IgD-negative memory B cell (primary cell): ENCODE measurements at regions not wholly inside any gene's neighbourhood (a gene's known extent, or its start where the extent isn't known, plus 50 kb on each side); places are given as distances from the start of the nearest gene placed in this dataset.
A peak's percentile ranks its signal among the peaks of the same experiment; 100 is the strongest.

Source experiments
- H3K27ac Mint-ChIP-seq, 3 donors: one replicate each; pipeline ENCODE4 v1.8.0; 2020 to 2022; ENCODE audit warnings: mild to moderate bottlenecking in 3 of 3, mixed read lengths in 3 of 3, moderate library complexity in 1 of 3
- H3K27me3 Mint-ChIP-seq: one replicate; pipeline ENCODE4 v1.8.0; 2021; ENCODE audit warnings: mixed read lengths
- H3K36me3 Mint-ChIP-seq: one replicate; pipeline ENCODE4 v1.8.0; 2020; ENCODE audit warnings: mild to moderate bottlenecking, mixed read lengths
- H3K4me1 Mint-ChIP-seq, 3 donors: one replicate each; pipeline ENCODE4 v1.8.0; 2020 to 2022; ENCODE audit warnings: mixed read lengths in 3 of 3, mild to moderate bottlenecking in 1 of 3
- H3K4me3 Mint-ChIP-seq, 4 donors: one replicate each; pipeline ENCODE4 v1.8.0; 2020 to 2022; ENCODE audit warnings: mild to moderate bottlenecking in 4 of 4, mixed read lengths in 4 of 4, moderate library complexity in 3 of 4
- H3K9me3 Mint-ChIP-seq, 3 donors: one replicate each; pipeline ENCODE4 v1.8.0; 2020 to 2021; ENCODE audit warnings: mixed read lengths in 3 of 3, mild to moderate bottlenecking in 1 of 3

DNA sequence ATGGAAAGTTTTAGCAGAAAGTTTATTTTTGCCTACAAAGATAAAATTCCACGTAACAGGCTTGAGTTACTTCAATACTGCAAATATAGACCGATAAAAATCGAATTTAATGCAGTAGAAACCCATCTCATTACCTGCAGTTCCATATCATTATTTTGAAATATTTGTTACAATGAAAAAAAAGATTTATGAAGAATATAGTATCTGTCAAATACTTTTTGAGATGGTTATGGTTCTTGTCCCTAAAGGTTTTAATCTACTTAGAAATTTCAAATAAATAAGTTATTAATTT lies 273.5 kb downstream of the ADAMTS20 start:
- no peaks in the 10 kb centered on the region for H3K27me3 Mint-ChIP-seq
- peaks cover 0 to 4% (median 0%) of the 10 kb centered on the region in 3 donors for H3K9me3 Mint-ChIP-seq
- H3K36me3 Mint-ChIP-seq, result no peaks in the 10 kb centered on the region
- H3K4me3 Mint-ChIP-seq, result peak overlapping the region in 1 of 4 donors; percentile 53
- H3K27ac Mint-ChIP-seq, result peak overlapping the region in 2 of 3 donors; percentile 8 to 71
- H3K4me1 Mint-ChIP-seq, result peaks cover 22 to 39% (median 36%) of the 10 kb centered on the region in 3 donors

GRCh38 chr12:43277651-43278540 lies 274.1 kb downstream of the ADAMTS20 start:
- H3K4me3 Mint-ChIP-seq, result peak overlapping the region in 1 of 4 donors; percentile 53
- no peaks in the 10 kb centered on the region for H3K27me3 Mint-ChIP-seq
- no peaks in the 10 kb centered on the region for H3K36me3 Mint-ChIP-seq
- peaks cover 22 to 41% (median 37%) of the 10 kb centered on the region in 3 donors for H3K4me1 Mint-ChIP-seq
- H3K27ac Mint-ChIP-seq, result peak overlapping the region; percentile 8 to 71 (median 35)
- peaks cover 0 to 4% (median 0%) of the 10 kb centered on the region in 3 donors for H3K9me3 Mint-ChIP-seq

DNA sequence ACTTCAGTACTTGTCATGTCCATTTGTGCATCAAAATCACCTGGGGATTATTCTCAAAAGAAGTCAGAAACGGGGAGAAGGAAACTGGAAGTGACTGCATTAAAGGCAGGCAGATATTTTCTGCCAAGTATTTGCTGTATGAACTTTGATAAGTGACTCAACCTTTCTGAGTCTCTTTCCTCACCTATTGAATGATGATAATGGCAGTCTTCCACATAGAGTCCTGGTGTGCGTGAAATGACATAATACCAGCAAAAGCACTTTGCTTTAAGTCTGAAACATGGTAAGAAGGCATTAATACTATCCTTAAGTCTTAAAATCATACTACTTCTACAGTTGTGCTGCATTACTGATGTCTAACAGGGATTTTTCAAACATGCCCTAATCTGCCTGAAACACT lies 278.5 kb downstream of the ADAMTS20 start:
- Mint-ChIP-seq H3K9me3 (peaks cover 0 to 4% (median 0%) of the 10 kb centered on the region in 3 donors), H3K27ac (no peak overlapping the region), H3K4me1 (peaks cover 29 to 51% (median 46%) of the 10 kb centered on the region in 3 donors), H3K4me3 (no peak overlapping the region), H3K36me3 (no peaks in the 10 kb centered on the region), H3K27me3 (peaks cover 3% of the 10 kb centered on the region)

DNA sequence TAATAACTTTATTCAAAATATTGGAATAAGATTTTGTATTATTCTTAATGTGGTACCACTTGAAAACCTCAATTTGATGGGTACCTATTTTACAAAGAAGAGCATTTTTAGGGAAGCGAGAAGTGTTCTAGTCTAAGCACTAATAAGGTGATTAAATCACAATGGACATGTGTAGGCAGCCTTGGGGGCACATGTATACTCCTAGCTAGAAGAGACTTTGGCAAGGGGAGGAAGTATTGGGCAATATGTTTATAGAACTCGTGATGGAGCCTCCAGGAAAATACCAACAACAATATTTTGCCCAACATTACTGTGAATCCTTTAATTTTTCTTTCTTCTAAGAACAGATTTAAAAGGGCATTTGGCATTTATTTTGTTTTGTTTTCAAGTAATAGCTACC lies 280.3 kb downstream of the ADAMTS20 start:
- no peaks in the 10 kb centered on the region for H3K36me3 Mint-ChIP-seq
- H3K27me3 Mint-ChIP-seq, result peaks cover 3% of the 10 kb centered on the region
- H3K4me1 Mint-ChIP-seq, result peaks cover 19 to 38% (median 34%) of the 10 kb centered on the region in 3 donors
- peaks cover 0 to 4% (median 0%) of the 10 kb centered on the region in 3 donors for H3K9me3 Mint-ChIP-seq
- H3K27ac Mint-ChIP-seq, result peak overlapping the region; percentile 40 to 85 (median 42)
- H3K4me3 Mint-ChIP-seq, result peak overlapping the region in 2 of 4 donors; percentile 2 to 61

GRCh38 chr12:43267818-43268217 lies 284.2 kb downstream of the ADAMTS20 start:
- H3K27me3 Mint-ChIP-seq, result peaks cover 3% of the 10 kb centered on the region
- no peaks in the 10 kb centered on the region for H3K36me3 Mint-ChIP-seq
- no peak overlapping the region for H3K27ac Mint-ChIP-seq
- peaks cover 9 to 13% (median 11%) of the 10 kb centered on the region in 3 donors for H3K4me1 Mint-ChIP-seq
- no peak overlapping the region for H3K4me3 Mint-ChIP-seq
- peaks cover 0 to 4% (median 0%) of the 10 kb centered on the region in 3 donors for H3K9me3 Mint-ChIP-seq

GRCh38 chr12:43261701-43262100 lies 290.3 kb downstream of the ADAMTS20 start:
- Mint-ChIP-seq H3K9me3 (peaks cover 0 to 4% (median 2%) of the 10 kb centered on the region in 3 donors), H3K27ac (no peak overlapping the region), H3K4me3 (no peak overlapping the region), H3K36me3 (no peaks in the 10 kb centered on the region), H3K27me3 (peaks cover 2% of the 10 kb centered on the region), H3K4me1 (no peaks in the 10 kb centered on the region)

DNA sequence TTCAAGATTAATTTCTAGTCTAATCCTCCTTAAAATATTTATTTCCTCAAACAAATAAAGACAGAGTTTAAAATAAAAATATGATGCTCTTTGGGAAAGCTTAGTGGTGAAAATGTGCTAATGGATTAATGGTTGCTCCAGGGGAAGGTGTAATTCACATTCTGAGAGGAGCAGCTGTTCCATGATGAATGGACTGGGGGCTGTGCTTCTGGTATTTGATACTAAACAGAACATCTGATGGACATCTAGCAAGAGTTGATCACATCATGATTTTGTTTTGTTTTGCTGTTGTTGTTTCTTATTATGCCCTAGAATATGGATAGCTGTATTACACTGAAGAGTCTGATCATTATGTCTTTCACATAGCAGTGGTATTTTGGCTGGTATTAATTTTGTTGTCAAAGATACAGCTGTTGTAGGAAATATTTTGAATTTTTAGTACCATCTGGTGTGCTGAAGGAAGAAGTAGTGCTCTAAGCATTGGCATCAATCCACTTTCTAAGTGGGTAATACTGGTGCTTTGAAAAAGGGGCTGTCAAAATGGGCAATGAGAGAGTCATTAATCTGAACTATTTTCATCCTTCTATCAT lies 296.4 kb downstream of the ADAMTS20 start:
- Mint-ChIP-seq H3K9me3 (peaks cover 0 to 4% (median 0%) of the 10 kb centered on the region in 3 donors), H3K36me3 (no peaks in the 10 kb centered on the region), H3K27me3 (peaks cover 3% of the 10 kb centered on the region), H3K4me1 (no peaks in the 10 kb centered on the region), H3K27ac (no peak overlapping the region), H3K4me3 (no peak overlapping the region)

- H3K4me3 Mint-ChIP-seq, result no peak overlapping the region
- no peak overlapping the region for H3K27ac Mint-ChIP-seq
- H3K9me3 Mint-ChIP-seq, result peaks cover 0 to 2% (median 0%) of the 10 kb centered on the region in 3 donors
- H3K4me1 Mint-ChIP-seq, result no peaks in the 10 kb centered on the region
- peaks cover 1% of the 10 kb centered on the region for H3K27me3 Mint-ChIP-seq
- no peaks in the 10 kb centered on the region for H3K36me3 Mint-ChIP-seq
Measured at GRCh38 chr12:43252585-43252984, 299.4 kb downstream of the ADAMTS20 start.

- H3K4me3 Mint-ChIP-seq, result no peak overlapping the region
- H3K27me3 Mint-ChIP-seq, result no peaks in the 10 kb centered on the region
- H3K4me1 Mint-ChIP-seq, result no peaks in the 10 kb centered on the region
- H3K27ac Mint-ChIP-seq, result no peak overlapping the region
- H3K36me3 Mint-ChIP-seq, result no peaks in the 10 kb centered on the region
- no peaks in the 10 kb centered on the region for H3K9me3 Mint-ChIP-seq
Measured at GRCh38 chr12:43245947-43246346, 306.1 kb downstream of the ADAMTS20 start.

- no peaks in the 10 kb centered on the region for H3K36me3 Mint-ChIP-seq
- peaks cover 0 to 2% (median 0%) of the 10 kb centered on the region in 3 donors for H3K9me3 Mint-ChIP-seq
- H3K4me1 Mint-ChIP-seq, result peaks cover 0 to 7% (median 4%) of the 10 kb centered on the region in 3 donors
- H3K27me3 Mint-ChIP-seq, result no peaks in the 10 kb centered on the region
- no peak overlapping the region for H3K27ac Mint-ChIP-seq
- no peak overlapping the region for H3K4me3 Mint-ChIP-seq
Measured at GRCh38 chr12:43241986-43242385, 310.0 kb downstream of the ADAMTS20 start.

GRCh38 chr12:43238281-43238680 lies 313.7 kb downstream of the ADAMTS20 start:
- H3K4me3 Mint-ChIP-seq, result no peak overlapping the region
- peaks cover 0 to 9% (median 4%) of the 10 kb centered on the region in 3 donors for H3K4me1 Mint-ChIP-seq
- no peaks in the 10 kb centered on the region for H3K27me3 Mint-ChIP-seq
- H3K36me3 Mint-ChIP-seq, result no peaks in the 10 kb centered on the region
- no peak overlapping the region for H3K27ac Mint-ChIP-seq
- peaks cover 0 to 2% (median 2%) of the 10 kb centered on the region in 3 donors for H3K9me3 Mint-ChIP-seq

- H3K27me3 Mint-ChIP-seq, result no peaks in the 10 kb centered on the region
- H3K4me1 Mint-ChIP-seq, result peaks cover 0 to 9% (median 4%) of the 10 kb centered on the region in 3 donors
- H3K4me3 Mint-ChIP-seq, result no peak overlapping the region
- no peak overlapping the region for H3K27ac Mint-ChIP-seq
- no peaks in the 10 kb centered on the region for H3K36me3 Mint-ChIP-seq
- peaks cover 0 to 2% (median 2%) of the 10 kb centered on the region in 3 donors for H3K9me3 Mint-ChIP-seq
Measured at GRCh38 chr12:43237238-43237879, 314.6 kb downstream of the ADAMTS20 start.

- H3K4me1 Mint-ChIP-seq, result peaks cover 0 to 9% (median 4%) of the 10 kb centered on the region in 3 donors
- no peak overlapping the region for H3K4me3 Mint-ChIP-seq
- H3K36me3 Mint-ChIP-seq, result no peaks in the 10 kb centered on the region
- H3K27me3 Mint-ChIP-seq, result no peaks in the 10 kb centered on the region
- no peak overlapping the region for H3K27ac Mint-ChIP-seq
- H3K9me3 Mint-ChIP-seq, result peaks cover 0 to 2% (median 2%) of the 10 kb centered on the region in 3 donors
Measured at GRCh38 chr12:43235721-43236120, 316.3 kb downstream of the ADAMTS20 start.

DNA sequence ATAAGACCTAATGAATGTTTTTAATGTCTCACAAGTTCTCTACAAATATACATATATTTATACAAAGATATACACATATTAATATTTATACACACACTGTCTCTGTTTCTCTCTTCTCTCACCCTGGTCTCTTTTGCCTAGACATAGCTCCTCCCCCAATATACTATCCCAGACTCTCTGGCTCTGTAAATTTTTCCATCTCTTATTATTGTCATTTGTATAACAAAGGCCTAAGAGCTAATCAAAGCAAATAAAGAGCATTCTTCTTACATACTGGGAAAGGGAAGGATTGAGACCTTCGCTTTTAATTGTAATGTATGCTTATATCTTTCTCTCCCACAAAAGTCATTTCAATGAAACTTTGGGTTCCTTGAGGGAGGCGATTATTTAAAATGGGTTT lies 318.1 kb downstream of the ADAMTS20 start:
- peaks cover 0 to 2% (median 0%) of the 10 kb centered on the region in 3 donors for H3K9me3 Mint-ChIP-seq

GRCh38 chr12:43226151-43226550 lies 325.9 kb downstream of the ADAMTS20 start:
- Mint-ChIP-seq H3K27ac (no peak overlapping the region), H3K4me1 (no peaks in the 10 kb centered on the region), H3K36me3 (peaks cover 4% of the 10 kb centered on the region), H3K4me3 (no peak overlapping the region), H3K9me3 (peaks cover 0 to 9% (median 0%) of the 10 kb centered on the region in 3 donors), H3K27me3 (peaks cover 5% of the 10 kb centered on the region)

More for the DNA sequence above, 318.1 kb downstream of the ADAMTS20 start:
- H3K27me3 Mint-ChIP-seq, result no peaks in the 10 kb centered on the region
- no peak overlapping the region for H3K27ac Mint-ChIP-seq
- no peak overlapping the region for H3K4me3 Mint-ChIP-seq
- no peaks in the 10 kb centered on the region for H3K36me3 Mint-ChIP-seq
- H3K4me1 Mint-ChIP-seq, result peaks cover 0 to 9% (median 4%) of the 10 kb centered on the region in 3 donors
